ENCODE measurements at regions not wholly inside any gene's neighbourhood (a gene's known extent, or its start where the extent isn't known, plus 50 kb on each side); places are given as distances from the start of the nearest gene placed in this dataset.

- 83% methylated on average over 6 of the region's 9 CpGs for WGBS
These were observed 128.9 kb downstream of the MRM1 start for GRCh38 chr17:36730095-36730808.

DNA sequence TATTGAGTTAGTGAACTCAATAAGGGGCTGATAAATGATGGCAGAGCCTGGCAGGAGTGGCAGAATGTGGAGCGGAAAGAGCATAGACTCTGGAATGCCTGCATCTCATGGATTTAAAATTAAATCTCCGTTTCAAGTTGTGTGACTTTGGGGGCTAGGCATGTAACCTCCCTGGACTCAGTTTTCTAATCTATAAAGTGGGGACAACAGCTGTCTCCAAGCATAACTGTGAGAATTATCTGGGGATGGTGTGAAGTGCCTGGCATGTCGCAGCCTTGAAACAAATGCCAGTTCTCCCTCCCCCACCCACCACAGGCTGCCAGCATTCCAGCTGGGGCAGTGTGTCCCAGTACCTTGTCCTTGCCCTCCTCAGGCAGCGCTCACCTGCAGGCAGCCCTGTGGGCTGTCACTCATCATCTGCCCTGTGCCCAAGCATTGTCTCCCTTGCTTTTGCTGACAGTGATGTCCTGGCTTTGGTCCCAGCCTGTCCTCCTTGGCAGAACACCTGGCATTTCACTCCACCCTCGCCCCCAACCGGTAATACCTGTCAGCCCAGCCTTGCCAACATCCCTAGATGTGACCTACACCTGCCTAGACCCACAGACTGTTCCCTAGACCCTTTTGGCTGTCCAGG lies 129.6 kb downstream of the MRM1 start:
- Histone ChIP-seq H3K4me2 (ENCODE audit: low read length, poor library complexity, severe bottlenecking) (no peak overlapping the region), H2BK120ac (ENCODE audit: low read depth, low read length) (no peak overlapping the region), H3K9ac (ENCODE audit: low read length) (no peak overlapping the region), H3K79me1 (replicated peaks; ENCODE audit: low read length, poor library complexity, severe bottlenecking) (no peaks in the 10 kb centered on the region), H2AFZ (ENCODE audit: low read depth, low read length) (no peak overlapping the region), H3K4ac (ENCODE audit: low read depth in 1 of 2, low read length in 2 of 2) (no peak overlapping the region), H2AK5ac (ENCODE audit: low read length, severe bottlenecking) (no peak overlapping the region), H3K23ac (ENCODE audit: low read length in 2 of 2) (no peak overlapping the region), H3K27ac (ENCODE audit: low read length, poor library complexity, severe bottlenecking) (no peak overlapping the region), H4K91ac (ENCODE audit: low read length) (no peak overlapping the region), H3K9me3 (ENCODE audit: control insufficient read depth, low read length) (no peaks in the 10 kb centered on the region), H4K8ac (ENCODE audit: low read length) (no peak overlapping the region), H3K4me3 (ENCODE audit: insufficient read depth in 1 of 2, low read depth in 1 of 2, low read length in 2 of 2) (no peak overlapping the region), H3K36me3 (ENCODE audit: control insufficient read depth in 1 of 2, insufficient read depth in 2 of 2, low read depth in 1 of 2, low read length in 2 of 2) (no peaks in the 10 kb centered on the region), H3K4me1 (ENCODE audit: control insufficient read depth, insufficient read depth, low read depth, low read length) (no peaks in the 10 kb centered on the region), H2BK12ac (ENCODE audit: low read length in 2 of 2) (no peak overlapping the region), H3K14ac (ENCODE audit: low read length in 2 of 2) (peak overlapping the region in 1 of 2 experiments; percentile 36), H2BK15ac (ENCODE audit: low read depth, poor library complexity, severe bottlenecking) (no peak overlapping the region), H3K27me3 (ENCODE audit: control insufficient read depth in 1 of 2, insufficient read depth in 1 of 2, low read length in 2 of 2) (peaks cover 71 to 86% of the 10 kb centered on the region in 2 experiments), H2BK5ac (ENCODE audit: low read depth, low read length, poor library complexity, severe bottlenecking) (no peak overlapping the region), H3K18ac (ENCODE audit: low read depth in 1 of 2, low read length in 2 of 2) (no peak overlapping the region)
- DNase-seq, result no peak
- WGBS, result 85% methylated on average over 6 of the region's 6 CpGs

More at GRCh38 chr17:36730095-36730808, 128.9 kb downstream of the MRM1 start:
- no peak overlapping the region for H2BK12ac ChIP-seq (ENCODE audit: low read length in 2 of 2)
- no peak for DNase-seq
- peaks cover 77 to 92% of the 10 kb centered on the region in 2 experiments for H3K27me3 ChIP-seq (ENCODE audit: control insufficient read depth in 1 of 2, insufficient read depth in 1 of 2, low read length in 2 of 2)
- no peak overlapping the region for H3K23ac ChIP-seq (ENCODE audit: low read length in 2 of 2)
- no peak overlapping the region for H2AK5ac ChIP-seq (ENCODE audit: low read length, severe bottlenecking)
- H3K4me2 ChIP-seq (ENCODE audit: low read length, poor library complexity, severe bottlenecking), result no peak overlapping the region
- no peak overlapping the region for H2BK15ac ChIP-seq (ENCODE audit: low read depth, poor library complexity, severe bottlenecking)
- H3K9ac ChIP-seq (ENCODE audit: low read length), result no peak overlapping the region
- no peak overlapping the region for H3K4me3 ChIP-seq (ENCODE audit: insufficient read depth in 1 of 2, low read depth in 1 of 2, low read length in 2 of 2)
- H2BK120ac ChIP-seq (ENCODE audit: low read depth, low read length), result no peak overlapping the region
- H2BK5ac ChIP-seq (ENCODE audit: low read depth, low read length, poor library complexity, severe bottlenecking), result no peak overlapping the region
- H4K91ac ChIP-seq (ENCODE audit: low read length), result no peak overlapping the region
- H3K4me1 ChIP-seq (ENCODE audit: control insufficient read depth, insufficient read depth, low read depth, low read length), result no peaks in the 10 kb centered on the region
- no peak overlapping the region for H3K18ac ChIP-seq (ENCODE audit: low read depth in 1 of 2, low read length in 2 of 2)
- no peaks in the 10 kb centered on the region for H3K79me1 ChIP-seq (replicated peaks; ENCODE audit: low read length, poor library complexity, severe bottlenecking)
- H4K8ac ChIP-seq (ENCODE audit: low read length), result no peak overlapping the region
- no peak overlapping the region for H3K14ac ChIP-seq (ENCODE audit: low read length in 2 of 2)
- H3K9me3 ChIP-seq (ENCODE audit: control insufficient read depth, low read length), result no peaks in the 10 kb centered on the region
- H3K27ac ChIP-seq (ENCODE audit: low read length, poor library complexity, severe bottlenecking), result no peak overlapping the region
- H3K36me3 ChIP-seq (ENCODE audit: control insufficient read depth in 1 of 2, insufficient read depth in 2 of 2, low read depth in 1 of 2, low read length in 2 of 2), result no peaks in the 10 kb centered on the region
- H3K4ac ChIP-seq (ENCODE audit: low read depth in 1 of 2, low read length in 2 of 2), result no peak overlapping the region
- H2AFZ ChIP-seq (ENCODE audit: low read depth, low read length), result no peak overlapping the region

- DNase-seq, result no peak
- H4K8ac ChIP-seq (ENCODE audit: low read length), result no peak overlapping the region
These were observed 130.4 kb downstream of the MRM1 start for GRCh38 chr17:36731811-36732210.

GRCh38 chr17:36732351-36732750 lies 131.0 kb downstream of the MRM1 start:
- Histone ChIP-seq H3K9me3 (ENCODE audit: control insufficient read depth, low read length) (no peaks in the 10 kb centered on the region), H3K4ac (ENCODE audit: low read depth in 1 of 2, low read length in 2 of 2) (no peak overlapping the region), H3K4me1 (ENCODE audit: control insufficient read depth, insufficient read depth, low read depth, low read length) (no peaks in the 10 kb centered on the region), H3K9ac (ENCODE audit: low read length) (no peak overlapping the region), H4K91ac (ENCODE audit: low read length) (no peak overlapping the region), H2AK5ac (ENCODE audit: low read length, severe bottlenecking) (no peak overlapping the region), H3K79me1 (replicated peaks; ENCODE audit: low read length, poor library complexity, severe bottlenecking) (no peaks in the 10 kb centered on the region), H2AFZ (ENCODE audit: low read depth, low read length) (no peak overlapping the region), H3K4me3 (ENCODE audit: insufficient read depth in 1 of 2, low read depth in 1 of 2, low read length in 2 of 2) (no peak overlapping the region), H2BK5ac (ENCODE audit: low read depth, low read length, poor library complexity, severe bottlenecking) (no peak overlapping the region), H3K36me3 (ENCODE audit: control insufficient read depth in 1 of 2, insufficient read depth in 2 of 2, low read depth in 1 of 2, low read length in 2 of 2) (no peaks in the 10 kb centered on the region), H3K4me2 (ENCODE audit: low read length, poor library complexity, severe bottlenecking) (no peak overlapping the region), H2BK120ac (ENCODE audit: low read depth, low read length) (no peak overlapping the region), H3K23ac (ENCODE audit: low read length in 2 of 2) (no peak overlapping the region), H3K18ac (ENCODE audit: low read depth in 1 of 2, low read length in 2 of 2) (no peak overlapping the region), H3K27ac (ENCODE audit: low read length, poor library complexity, severe bottlenecking) (no peak overlapping the region), H3K14ac (ENCODE audit: low read length in 2 of 2) (no peak overlapping the region), H2BK15ac (ENCODE audit: low read depth, poor library complexity, severe bottlenecking) (no peak overlapping the region), H3K27me3 (ENCODE audit: control insufficient read depth in 1 of 2, insufficient read depth in 1 of 2, low read length in 2 of 2) (peaks cover 69 to 86% of the 10 kb centered on the region in 2 experiments), H4K8ac (ENCODE audit: low read length) (no peak overlapping the region), H2BK12ac (ENCODE audit: low read length in 2 of 2) (no peak overlapping the region)
- WGBS, result 92% methylated on average over 5 of the region's 5 CpGs
- DNase-seq, result no peak

More at GRCh38 chr17:36731811-36732210, 130.4 kb downstream of the MRM1 start:
- H3K4me1 ChIP-seq (ENCODE audit: control insufficient read depth, insufficient read depth, low read depth, low read length), result no peaks in the 10 kb centered on the region
- no peak overlapping the region for H4K91ac ChIP-seq (ENCODE audit: low read length)
- H3K79me1 ChIP-seq (replicated peaks; ENCODE audit: low read length, poor library complexity, severe bottlenecking), result no peaks in the 10 kb centered on the region
- WGBS, result 46% methylated on average over 10 of the region's 10 CpGs
- H3K27me3 ChIP-seq (ENCODE audit: control insufficient read depth in 1 of 2, insufficient read depth in 1 of 2, low read length in 2 of 2), result peaks cover 69 to 86% of the 10 kb centered on the region in 2 experiments
- no peak overlapping the region for H3K9ac ChIP-seq (ENCODE audit: low read length)
- H3K23ac ChIP-seq (ENCODE audit: low read length in 2 of 2), result no peak overlapping the region
- H2AFZ ChIP-seq (ENCODE audit: low read depth, low read length), result no peak overlapping the region
- H3K36me3 ChIP-seq (ENCODE audit: control insufficient read depth in 1 of 2, insufficient read depth in 2 of 2, low read depth in 1 of 2, low read length in 2 of 2), result no peaks in the 10 kb centered on the region
- H3K18ac ChIP-seq (ENCODE audit: low read depth in 1 of 2, low read length in 2 of 2), result no peak overlapping the region
- H2BK15ac ChIP-seq (ENCODE audit: low read depth, poor library complexity, severe bottlenecking), result no peak overlapping the region
- H3K27ac ChIP-seq (ENCODE audit: low read length, poor library complexity, severe bottlenecking), result no peak overlapping the region
- no peak overlapping the region for H2BK5ac ChIP-seq (ENCODE audit: low read depth, low read length, poor library complexity, severe bottlenecking)
- H2BK12ac ChIP-seq (ENCODE audit: low read length in 2 of 2), result no peak overlapping the region
- H3K14ac ChIP-seq (ENCODE audit: low read length in 2 of 2), result no peak overlapping the region
- no peak overlapping the region for H2AK5ac ChIP-seq (ENCODE audit: low read length, severe bottlenecking)
- H3K9me3 ChIP-seq (ENCODE audit: control insufficient read depth, low read length), result no peaks in the 10 kb centered on the region
- H3K4me2 ChIP-seq (ENCODE audit: low read length, poor library complexity, severe bottlenecking), result no peak overlapping the region
- no peak overlapping the region for H3K4ac ChIP-seq (ENCODE audit: low read depth in 1 of 2, low read length in 2 of 2)
- H2BK120ac ChIP-seq (ENCODE audit: low read depth, low read length), result no peak overlapping the region
- H3K4me3 ChIP-seq (ENCODE audit: insufficient read depth in 1 of 2, low read depth in 1 of 2, low read length in 2 of 2), result no peak overlapping the region
